Peyer's patch (tissue), 4 donors: ENCODE measurements at regions not wholly inside any gene's neighbourhood (a gene's known extent, or its start where the extent isn't known, plus 50 kb on each side); places are given as distances from the start of the nearest gene placed in this dataset.

Source experiments
- CTCF ChIP-seq, 6 experiments: fragments of 450-650 bp in 4 of 6; fragments of 200-600 bp in 2 of 6; sonication (generic) in 1 of 6; IDR thresholded peaks; one replicate each; pipeline ENCODE4 v1.5.1; 2017 to 2019; ENCODE audit warnings: antibody characterized with exemption in 6 of 6, mild to moderate bottlenecking in 3 of 6, moderate library complexity in 1 of 6
- POLR2A ChIP-seq, 2 donors: fragments of 450-650 bp; IDR thresholded peaks; one replicate each; pipeline ENCODE4 v1.5.1; 2017; ENCODE audit warnings: antibody characterized with exemption in 2 of 2, mild to moderate bottlenecking in 2 of 2, moderate library complexity in 2 of 2

DNA sequence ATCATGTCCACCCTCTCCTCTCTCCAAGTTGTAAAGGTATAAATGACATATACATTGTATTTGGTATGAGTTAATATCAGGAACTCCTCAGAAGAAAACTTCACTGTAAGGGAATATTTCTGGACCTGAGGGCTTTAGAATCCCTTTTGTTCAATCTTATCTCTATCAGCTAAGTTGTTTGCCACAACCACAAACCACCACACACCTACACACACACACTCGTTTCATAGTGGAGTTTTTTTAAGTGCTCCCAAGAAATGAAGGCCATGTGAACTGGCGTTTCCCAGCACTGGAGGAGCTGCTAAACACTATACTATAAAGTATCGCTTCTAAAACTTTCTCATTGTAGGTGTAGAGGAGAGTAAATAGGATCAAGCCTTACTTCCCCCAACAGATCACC lies 64.8 kb upstream of the GHITM start:
- TF ChIP-seq CTCF (IDR thresholded peaks at IDR 0.05) (no peak), POLR2A (IDR thresholded peaks at IDR 0.05) (no peak)
